CD8-positive, alpha-beta memory T cell (primary cell): ENCODE measurements at regions not wholly inside any gene's neighbourhood (a gene's known extent, or its start where the extent isn't known, plus 50 kb on each side); places are given as distances from the start of the nearest gene placed in this dataset.

ENCODE experiments used
- CTCF ChIA-PET: fragments of 350-600 bp; sonication (Branson Sonifier 250); formaldehyde crosslinking; loops from one replicate; lab custom pipeline; 2021; ENCODE audit warnings: antibody characterized with exemption; lab: Charles Lee
- POLR2A ChIA-PET: fragments of 350-600 bp; sonication (Branson Sonifier 250); formaldehyde crosslinking; loops from one replicate; lab custom pipeline; 2021; ENCODE audit warnings: antibody characterized with exemption; lab: Charles Lee
- DNase-seq, 5 donors: peaks; one replicate each; pipeline versions ENCODE4 v3.0.0 to v3.0.0-alpha.2; 2020 to 2022; ENCODE audit warnings: mixed read lengths in 1 of 5
- H3K27ac ChIP-seq: one replicate; pipeline ENCODE4 v1.7.0; 2013; ENCODE audit warnings: low read depth, mild to moderate bottlenecking, low read length, moderate library complexity
- H3K27me3 ChIP-seq: 2 replicates; pipeline ENCODE4 v1.7.0; 2013; ENCODE audit warnings: low read length, mild to moderate bottlenecking; ENCODE audit not compliant: insufficient read depth, poor library complexity, severe bottlenecking
- H3K36me3 ChIP-seq: 2 replicates; pipeline ENCODE4 v1.7.0; 2013; ENCODE audit warnings: mild to moderate bottlenecking, low read length, moderate library complexity; ENCODE audit not compliant: insufficient read depth
- H3K4me1 ChIP-seq: 2 replicates; pipeline ENCODE4 v1.7.0; 2013; ENCODE audit warnings: mild to moderate bottlenecking, low read length, moderate library complexity; ENCODE audit not compliant: insufficient read depth
- H3K4me3 ChIP-seq: 2 replicates; pipeline ENCODE4 v1.7.0; 2013; ENCODE audit warnings: mild to moderate bottlenecking, low read length
- H3K9me3 ChIP-seq: 2 replicates; pipeline ENCODE4 v1.7.0; 2013; ENCODE audit warnings: mild to moderate bottlenecking, low read length
- H3K27ac Mint-ChIP-seq, 8 donors: one replicate each; pipeline ENCODE4 v1.8.0; 2020 to 2021; ENCODE audit warnings: mixed read lengths in 8 of 8, mild to moderate bottlenecking in 6 of 8, inconsistent platforms in 3 of 8, moderate library complexity in 3 of 8
- H3K27me3 Mint-ChIP-seq, 2 donors: one replicate each; pipeline ENCODE4 v1.8.0; 2020 to 2021; ENCODE audit warnings: mixed read lengths in 2 of 2, mild to moderate bottlenecking in 1 of 2, moderate library complexity in 1 of 2
- H3K36me3 Mint-ChIP-seq, 3 donors: one replicate each; pipeline ENCODE4 v1.8.0; 2020 to 2021; ENCODE audit warnings: mixed read lengths in 3 of 3, inconsistent platforms in 1 of 3, mild to moderate bottlenecking in 1 of 3
- H3K4me1 Mint-ChIP-seq, 3 donors: one replicate each; pipeline ENCODE4 v1.8.0; 2020 to 2021; ENCODE audit warnings: mixed read lengths in 3 of 3, inconsistent platforms in 1 of 3, mild to moderate bottlenecking in 1 of 3
- H3K4me3 Mint-ChIP-seq, 7 donors: one replicate each; pipeline ENCODE4 v1.8.0; 2020 to 2021; ENCODE audit warnings: mixed read lengths in 7 of 7, mild to moderate bottlenecking in 6 of 7, moderate library complexity in 4 of 7, inconsistent platforms in 2 of 7
- H3K9me3 Mint-ChIP-seq, 5 donors: one replicate each; pipeline ENCODE4 v1.8.0; 2020 to 2022; ENCODE audit warnings: mixed read lengths in 5 of 5, mild to moderate bottlenecking in 3 of 5, moderate library complexity in 2 of 5, inconsistent platforms in 1 of 5

GRCh38 chr1:99539131-99539530 lies 106.8 kb upstream of the PALMD start:
- Mint-ChIP-seq H3K4me3 (no peak overlapping the region), H3K27me3 (peaks cover 0 to 3% of the 10 kb centered on the region in 2 donors), H3K36me3 (no peaks in the 10 kb centered on the region), H3K9me3 (no peaks in the 10 kb centered on the region), H3K4me1 (no peaks in the 10 kb centered on the region), H3K27ac (peak overlapping the region in 1 of 8 donors; percentile 27)
- Histone ChIP-seq H3K36me3 (no peaks in the 10 kb centered on the region), H3K4me3 (no peak overlapping the region), H3K4me1 (no peaks in the 10 kb centered on the region), H3K9me3 (no peaks in the 10 kb centered on the region), H3K27ac (no peak overlapping the region), H3K27me3 (no peaks in the 10 kb centered on the region)
- DNase-seq, result no peak
- POLR2A ChIA-PET, result no interaction called here
- CTCF ChIA-PET, result no interaction called here

GRCh38 chr1:99540744-99541143 lies 105.2 kb upstream of the PALMD start:
- Mint-ChIP-seq H3K4me3 (no peak overlapping the region), H3K36me3 (no peaks in the 10 kb centered on the region), H3K27ac (no peak overlapping the region), H3K27me3 (peaks cover 0 to 3% of the 10 kb centered on the region in 2 donors), H3K4me1 (no peaks in the 10 kb centered on the region), H3K9me3 (no peaks in the 10 kb centered on the region)
- H3K27me3 ChIP-seq, result no peaks in the 10 kb centered on the region
- CTCF ChIA-PET, result no interaction called here
- no peak for DNase-seq
- no peak overlapping the region for H3K27ac ChIP-seq
- H3K9me3 ChIP-seq, result no peaks in the 10 kb centered on the region
- no peak overlapping the region for H3K4me3 ChIP-seq
- POLR2A ChIA-PET, result no interaction called here
- no peaks in the 10 kb centered on the region for H3K4me1 ChIP-seq
- H3K36me3 ChIP-seq, result no peaks in the 10 kb centered on the region

- no peak overlapping the region for H3K4me3 ChIP-seq
- ChIA-PET POLR2A (no interaction called here), CTCF (no interaction called here)
- no peaks in the 10 kb centered on the region for H3K9me3 ChIP-seq
- peaks cover 2 to 6% of the 10 kb centered on the region in 2 donors for H3K27me3 Mint-ChIP-seq
- H3K4me1 ChIP-seq, result no peaks in the 10 kb centered on the region
- no peak for DNase-seq
- no peaks in the 10 kb centered on the region for H3K36me3 Mint-ChIP-seq
- H3K27ac Mint-ChIP-seq, result no peak overlapping the region
- H3K36me3 ChIP-seq, result no peaks in the 10 kb centered on the region
- no peak overlapping the region for H3K27ac ChIP-seq
- no peaks in the 10 kb centered on the region for H3K27me3 ChIP-seq
- H3K4me3 Mint-ChIP-seq, result no peak overlapping the region
- H3K4me1 Mint-ChIP-seq, result no peaks in the 10 kb centered on the region
- no peaks in the 10 kb centered on the region for H3K9me3 Mint-ChIP-seq
Observed at GRCh38 chr1:99544328-99544727, 101.6 kb upstream of the PALMD start.

DNA sequence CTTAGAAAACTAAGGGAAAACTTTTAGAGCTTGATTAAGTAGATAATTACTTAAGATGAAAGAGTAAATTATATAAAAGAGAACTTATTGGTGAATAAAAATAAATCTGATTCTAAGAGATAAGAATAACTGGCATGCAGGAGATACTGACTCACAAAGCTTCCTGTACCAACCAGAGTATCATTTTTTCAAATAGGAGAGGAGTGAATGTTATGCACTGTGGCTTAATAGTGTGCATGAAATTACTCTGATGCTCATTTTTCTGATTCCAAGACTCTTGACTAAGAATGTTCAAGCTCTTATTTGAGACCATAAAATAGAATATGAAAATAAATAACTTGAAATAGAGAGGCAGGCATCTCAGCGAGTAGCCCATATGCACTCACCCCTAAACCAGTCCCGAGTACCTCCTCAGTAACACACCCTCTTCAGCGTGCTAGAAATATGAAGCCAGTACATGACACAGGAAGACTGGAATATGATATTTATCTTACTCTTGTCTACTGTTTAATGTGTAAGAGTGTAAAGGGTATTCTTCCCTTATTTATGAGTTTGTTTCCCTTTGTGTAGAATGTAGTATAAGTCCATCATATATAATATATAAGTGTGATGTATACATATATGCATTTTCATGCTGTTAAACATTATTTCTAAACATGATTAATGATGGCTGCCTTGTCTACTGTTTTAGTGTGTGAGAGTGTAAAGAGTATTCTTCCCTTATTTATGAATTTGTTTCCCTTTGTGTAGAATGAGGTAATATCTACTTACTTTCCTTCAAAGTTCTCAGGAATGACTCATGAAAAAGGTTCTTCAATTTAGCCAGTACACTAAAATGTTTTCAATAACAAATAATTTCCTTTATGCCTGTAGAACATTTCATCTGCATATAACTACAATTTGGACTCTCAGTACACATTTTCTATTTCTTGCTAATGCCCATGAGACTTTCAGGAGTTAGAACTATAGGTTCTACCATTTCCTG lies 99.2 kb upstream of the PALMD start:
- ChIA-PET CTCF (no interaction called here), POLR2A (no interaction called here)
- H3K27me3 Mint-ChIP-seq, result peaks cover 7 to 19% of the 10 kb centered on the region in 2 donors
- Histone ChIP-seq H3K4me3 (no peak overlapping the region), H3K27me3 (no peaks in the 10 kb centered on the region), H3K27ac (no peak overlapping the region), H3K9me3 (no peaks in the 10 kb centered on the region), H3K4me1 (no peaks in the 10 kb centered on the region), H3K36me3 (no peaks in the 10 kb centered on the region)
- H3K4me1 Mint-ChIP-seq, result no peaks in the 10 kb centered on the region
- no peaks in the 10 kb centered on the region for H3K36me3 Mint-ChIP-seq
- H3K4me3 Mint-ChIP-seq, result no peak overlapping the region
- DNase-seq, result no peak
- H3K27ac Mint-ChIP-seq, result no peak overlapping the region
- peaks cover 0 to 3% (median 0%) of the 10 kb centered on the region in 5 donors for H3K9me3 Mint-ChIP-seq

- Mint-ChIP-seq H3K27ac (peak overlapping the region in 1 of 8 donors; percentile 7), H3K4me3 (no peak overlapping the region), H3K27me3 (peaks cover 13 to 29% of the 10 kb centered on the region in 2 donors), H3K9me3 (peaks cover 0 to 3% (median 0%) of the 10 kb centered on the region in 5 donors), H3K36me3 (no peaks in the 10 kb centered on the region), H3K4me1 (no peaks in the 10 kb centered on the region)
- H3K27ac ChIP-seq, result no peak overlapping the region
- H3K9me3 ChIP-seq, result no peaks in the 10 kb centered on the region
- POLR2A ChIA-PET, result no interaction called here
- no peaks in the 10 kb centered on the region for H3K27me3 ChIP-seq
- CTCF ChIA-PET, result no interaction called here
- no peaks in the 10 kb centered on the region for H3K4me1 ChIP-seq
- DNase-seq, result no peak
- no peak overlapping the region for H3K4me3 ChIP-seq
- H3K36me3 ChIP-seq, result no peaks in the 10 kb centered on the region
Observed at GRCh38 chr1:99548943-99549605, 96.8 kb upstream of the PALMD start.

- POLR2A ChIA-PET, result no interaction called here
- H3K27me3 ChIP-seq, result no peaks in the 10 kb centered on the region
- no peaks in the 10 kb centered on the region for H3K36me3 Mint-ChIP-seq
- no peaks in the 10 kb centered on the region for H3K4me1 Mint-ChIP-seq
- H3K9me3 Mint-ChIP-seq, result peaks cover 0 to 3% (median 0%) of the 10 kb centered on the region in 5 donors
- no peak overlapping the region for H3K27ac Mint-ChIP-seq
- peaks cover 14 to 37% of the 10 kb centered on the region in 2 donors for H3K27me3 Mint-ChIP-seq
- CTCF ChIA-PET, result no interaction called here
- H3K4me1 ChIP-seq, result no peaks in the 10 kb centered on the region
- no peak overlapping the region for H3K4me3 ChIP-seq
- H3K4me3 Mint-ChIP-seq, result no peak overlapping the region
- no peak for DNase-seq
- no peaks in the 10 kb centered on the region for H3K36me3 ChIP-seq
- H3K9me3 ChIP-seq, result no peaks in the 10 kb centered on the region
- no peak overlapping the region for H3K27ac ChIP-seq
Observed at GRCh38 chr1:99550198-99550597, 95.7 kb upstream of the PALMD start.

- no peak for DNase-seq
- Histone ChIP-seq H3K4me1 (no peaks in the 10 kb centered on the region), H3K27me3 (no peaks in the 10 kb centered on the region), H3K9me3 (no peaks in the 10 kb centered on the region), H3K36me3 (no peaks in the 10 kb centered on the region), H3K4me3 (no peak overlapping the region), H3K27ac (no peak overlapping the region)
- POLR2A ChIA-PET, result no interaction called here
- CTCF ChIA-PET, result no interaction called here
- Mint-ChIP-seq H3K9me3 (peaks cover 0 to 3% (median 0%) of the 10 kb centered on the region in 5 donors), H3K36me3 (no peaks in the 10 kb centered on the region), H3K27me3 (peaks cover 14 to 36% of the 10 kb centered on the region in 2 donors), H3K4me3 (no peak overlapping the region), H3K27ac (no peak overlapping the region), H3K4me1 (no peaks in the 10 kb centered on the region)
Observed at GRCh38 chr1:99551812-99552614, 93.9 kb upstream of the PALMD start.
